Endothelial cell of umbilical vein (primary cell): ENCODE measurements at regions not wholly inside any gene's neighbourhood (a gene's known extent, or its start where the extent isn't known, plus 50 kb on each side); places are given as distances from the start of the nearest gene placed in this dataset.

Source experiments
- BruUV-seq: library from RNA; stranded (reverse); fragments of 400-500 nt; replicated peaks from 2 replicates; lab custom pipeline; 2021; lab: Mats Ljungman, UMichigan
- CTCF ChIA-PET: fragments of 300-600, 350-600 bp; sonication (Branson Sonifier 250); formaldehyde crosslinking; loops from one replicate; lab custom pipeline; 2021; ENCODE audit warnings: antibody characterized with exemption, inconsistent platforms; lab: Charles Lee
- POLR2A ChIA-PET: fragments of 300-600, 350-600 bp; sonication (Branson Sonifier 250); formaldehyde crosslinking; loops from one replicate; lab custom pipeline; 2021; ENCODE audit warnings: antibody characterized with exemption, inconsistent platforms; lab: Charles Lee
- DNase-seq: peaks from one replicate; pipeline ENCODE4 v3.0.0-alpha.2; 2011; ENCODE audit warnings: low read depth, low spot score
- FAIRE-seq: peaks from 2 replicates; lab custom pipeline; 2011; peaks lifted over from hg19 to GRCh38; lab: Jason Lieb, UNC
- H2AFZ ChIP-seq: 2 replicates; pipeline ENCODE4 v1.6.0; 2012; ENCODE audit warnings: low read depth, low read length, control low read depth, inconsistent platforms
- H3K27ac ChIP-seq: 2 replicates; pipeline ENCODE4 v1.5.1; 2011; ENCODE audit warnings: low read depth, mild to moderate bottlenecking, control low read depth, low read length, moderate library complexity; ENCODE audit not compliant: insufficient read depth
- H3K27me3 ChIP-seq, 2 experiments: 2 replicates each; pipeline versions ENCODE4 v1.6.0 to v1.6.1; 2011; ENCODE audit warnings: low read length in 2 of 2, mixed read lengths in 1 of 2; ENCODE audit not compliant: control insufficient read depth in 2 of 2, insufficient read depth in 2 of 2
- H3K36me3 ChIP-seq, 2 experiments: 2 replicates in 1 of 2; 3 replicates in 1 of 2; pipeline ENCODE4 v1.5.1; 2011; ENCODE audit warnings: low read length in 2 of 2, mild to moderate bottlenecking in 1 of 2, moderate library complexity in 1 of 2; ENCODE audit not compliant: control insufficient read depth in 2 of 2, insufficient read depth in 2 of 2; ENCODE audit errors: extremely low read depth in 1 of 2
- H3K4me1 ChIP-seq: 3 replicates; pipeline ENCODE4 v1.5.1; 2011; ENCODE audit warnings: mild to moderate bottlenecking, low read length; ENCODE audit not compliant: control insufficient read depth, insufficient read depth; ENCODE audit errors: extremely low read depth
- H3K4me2 ChIP-seq: 2 replicates; pipeline ENCODE4 v1.6.1; 2011; ENCODE audit warnings: low read length, control low read depth, mixed read lengths; ENCODE audit not compliant: insufficient read depth
- H3K4me3 ChIP-seq, 3 experiments: fragments of 200-600 bp in 1 of 3; sonication (generic), shearing (Covaris generic) in 1 of 3; replicated peaks in 1 of 3; 2 replicates each; pipeline ENCODE4 v1.5.1; 2011 to 2016; ENCODE audit warnings: control low read depth in 3 of 3, low read length in 3 of 3, mild to moderate bottlenecking in 2 of 3, inconsistent platforms in 1 of 3, low read depth in 1 of 3, moderate library complexity in 1 of 3; ENCODE audit not compliant: insufficient read depth in 1 of 3
- H3K79me2 ChIP-seq: 2 replicates; pipeline ENCODE4 v1.6.0; 2012; ENCODE audit warnings: low read length, inconsistent platforms; ENCODE audit not compliant: control insufficient read depth, insufficient read depth
- H3K9ac ChIP-seq: replicated peaks from 2 replicates; pipeline ENCODE3; 2011; ENCODE audit warnings: low read length, control low read depth; ENCODE audit not compliant: insufficient read depth; ENCODE audit errors: extremely low read depth
- H3K9me1 ChIP-seq: replicated peaks from 3 replicates; pipeline ENCODE4 v1.6.0; 2011; ENCODE audit warnings: mild to moderate bottlenecking, low read length; ENCODE audit not compliant: control insufficient read depth, insufficient read depth; ENCODE audit errors: extremely low read depth
- H3K9me3 ChIP-seq: replicated peaks from 2 replicates; pipeline ENCODE4 v1.5.1; 2012; ENCODE audit warnings: low read length, inconsistent platforms; ENCODE audit not compliant: control insufficient read depth, insufficient read depth
- H4K20me1 ChIP-seq: replicated peaks from 2 replicates; pipeline ENCODE3; 2011; ENCODE audit warnings: mild to moderate bottlenecking, low read length; ENCODE audit not compliant: control insufficient read depth, insufficient read depth; ENCODE audit errors: extremely low read depth
- CTCF ChIP-seq, 2 donors: IDR thresholded peaks; 1 replicate in 1 of 2; 2 replicates in 1 of 2; pipeline ENCODE4 v1.5.1; 2011; ENCODE audit warnings: low read length in 2 of 2, mild to moderate bottlenecking in 2 of 2, moderate library complexity in 2 of 2, control low read depth in 1 of 2, inconsistent platforms in 1 of 2, low read depth in 1 of 2; ENCODE audit not compliant: insufficient read depth in 1 of 2; ENCODE audit errors: extremely low read depth in 1 of 2
- EZH2 ChIP-seq: IDR thresholded peaks from 2 replicates; pipeline ENCODE4 v1.6.1; 2012; ENCODE audit warnings: borderline replicate concordance, low read depth, mild to moderate bottlenecking, moderate library complexity, low read length, inconsistent platforms; ENCODE audit not compliant: severe bottlenecking
- FOS ChIP-seq: IDR thresholded peaks from 2 replicates; pipeline ENCODE4 v1.6.1; 2011; ENCODE audit warnings: mild to moderate bottlenecking, low read length, moderate library complexity, borderline replicate concordance; ENCODE audit not compliant: insufficient read depth
- GATA2 ChIP-seq: IDR thresholded peaks from 2 replicates; pipeline ENCODE4 v1.7.0; 2011; ENCODE audit warnings: low read depth, mild to moderate bottlenecking, moderate library complexity, mixed read lengths, low read length; ENCODE audit not compliant: insufficient read length, insufficient read depth
- JUN ChIP-seq: IDR thresholded peaks from 2 replicates; pipeline ENCODE4 v1.6.1; 2011; ENCODE audit warnings: borderline replicate concordance, low read depth; ENCODE audit not compliant: insufficient read length, insufficient read depth
- MAX ChIP-seq: IDR thresholded peaks from 2 replicates; pipeline ENCODE4 v1.6.1; 2011; ENCODE audit not compliant: insufficient read depth, insufficient read length
- MYC ChIP-seq: IDR thresholded peaks from one replicate; pipeline ENCODE4 v1.6.1; 2011; ENCODE audit warnings: mild to moderate bottlenecking, low read depth, low read length
- POLR2A ChIP-seq: IDR thresholded peaks from 2 replicates; pipeline ENCODE4 v1.6.1; 2012; ENCODE audit warnings: low read depth, mild to moderate bottlenecking, control low read depth, low read length
- POLR2AphosphoS5 ChIP-seq: IDR thresholded peaks from 2 replicates; pipeline ENCODE4 v1.6.1; 2012; ENCODE audit warnings: low read depth, mild to moderate bottlenecking, control low read depth, low read length, moderate library complexity; ENCODE audit not compliant: insufficient read depth
- dilution Hi-C: fragments of 300-500 bp; cut with MboI; formaldehyde crosslinking; loops from one replicate; pipeline ENCODE4 v1.15.0; 2019; ENCODE audit warnings: low sequenced_read_pairs; ENCODE audit not compliant: extremely low pct_ligation_motif_present
- intact Hi-C: fragments of 100-400 bp; cut with micrococcal nuclease; formaldehyde crosslinking; loops from one replicate; pipeline ENCODE4 v1.10.0; 2022

- Histone ChIP-seq H4K20me1 (no peaks in the 10 kb centered on the region), H3K9me1 (no peaks in the 10 kb centered on the region), H3K36me3 (no peaks in the 10 kb centered on the region), H3K79me2 (no peaks in the 10 kb centered on the region), H3K9ac (no peak overlapping the region), H3K4me3 (no peak overlapping the region), H3K27me3 (no peaks in the 10 kb centered on the region), H3K9me3 (no peaks in the 10 kb centered on the region), H3K27ac (no peak overlapping the region), H3K4me1 (no peaks in the 10 kb centered on the region), H2AFZ (no peak overlapping the region), H3K4me2 (no peak overlapping the region)
- no TSS peak for BruUV-seq
- intact Hi-C loops = no loop called here
- ChIA-PET CTCF (interaction anchor here (0.9 to 1.1 kb wide), 2 partner anchors 8 to 18 kb away, joined by 4 read pairs; no protein-coding TSS in a partner anchor), POLR2A (no interaction called here)
- TF ChIP-seq POLR2A (no peak), MYC (no peak), CTCF (IDR thresholded peaks at IDR 0.05; ENCODE audit: extremely low read depth in 1 of 2, insufficient read depth in 1 of 2, low read depth in 1 of 2, low read length in 2 of 2) (no peak), EZH2 (no peak), POLR2AphosphoS5 (no peak), FOS (no peak), JUN (no peak), MAX (no peak), GATA2 (no peak)
- dilution Hi-C loops = no loop called here
- DNase-seq (no peak), FAIRE-seq (no peak)
Measured at GRCh38 chr9:85443190-85443598, 298.6 kb downstream of the AGTPBP1 start.
